Endothelial cell of umbilical vein (primary cell): ENCODE measurements at regions not wholly inside any gene's neighbourhood (a gene's known extent, or its start where the extent isn't known, plus 50 kb on each side); places are given as distances from the start of the nearest gene placed in this dataset.

Experiments
- BruUV-seq: library from RNA; stranded (reverse); fragments of 400-500 nt; replicated peaks from 2 replicates; lab custom pipeline; 2021; lab: Mats Ljungman, UMichigan
- CTCF ChIA-PET: fragments of 300-600, 350-600 bp; sonication (Branson Sonifier 250); formaldehyde crosslinking; loops from one replicate; lab custom pipeline; 2021; ENCODE audit warnings: antibody characterized with exemption, inconsistent platforms; lab: Charles Lee
- POLR2A ChIA-PET: fragments of 300-600, 350-600 bp; sonication (Branson Sonifier 250); formaldehyde crosslinking; loops from one replicate; lab custom pipeline; 2021; ENCODE audit warnings: antibody characterized with exemption, inconsistent platforms; lab: Charles Lee
- DNase-seq: peaks from one replicate; pipeline ENCODE4 v3.0.0-alpha.2; 2011; ENCODE audit warnings: low read depth, low spot score
- FAIRE-seq: peaks from 2 replicates; lab custom pipeline; 2011; peaks lifted over from hg19 to GRCh38; lab: Jason Lieb, UNC
- H2AFZ ChIP-seq: 2 replicates; pipeline ENCODE4 v1.6.0; 2012; ENCODE audit warnings: low read depth, low read length, control low read depth, inconsistent platforms
- H3K27ac ChIP-seq: 2 replicates; pipeline ENCODE4 v1.5.1; 2011; ENCODE audit warnings: low read depth, mild to moderate bottlenecking, control low read depth, low read length, moderate library complexity; ENCODE audit not compliant: insufficient read depth
- H3K27me3 ChIP-seq, 2 experiments: 2 replicates each; pipeline versions ENCODE4 v1.6.0 to v1.6.1; 2011; ENCODE audit warnings: low read length in 2 of 2, mixed read lengths in 1 of 2; ENCODE audit not compliant: control insufficient read depth in 2 of 2, insufficient read depth in 2 of 2
- H3K36me3 ChIP-seq, 2 experiments: 2 replicates in 1 of 2; 3 replicates in 1 of 2; pipeline ENCODE4 v1.5.1; 2011; ENCODE audit warnings: low read length in 2 of 2, mild to moderate bottlenecking in 1 of 2, moderate library complexity in 1 of 2; ENCODE audit not compliant: control insufficient read depth in 2 of 2, insufficient read depth in 2 of 2; ENCODE audit errors: extremely low read depth in 1 of 2
- H3K4me1 ChIP-seq: 3 replicates; pipeline ENCODE4 v1.5.1; 2011; ENCODE audit warnings: mild to moderate bottlenecking, low read length; ENCODE audit not compliant: control insufficient read depth, insufficient read depth; ENCODE audit errors: extremely low read depth
- H3K4me2 ChIP-seq: 2 replicates; pipeline ENCODE4 v1.6.1; 2011; ENCODE audit warnings: low read length, control low read depth, mixed read lengths; ENCODE audit not compliant: insufficient read depth
- H3K4me3 ChIP-seq, 3 experiments: fragments of 200-600 bp in 1 of 3; sonication (generic), shearing (Covaris generic) in 1 of 3; replicated peaks in 1 of 3; 2 replicates each; pipeline ENCODE4 v1.5.1; 2011 to 2016; ENCODE audit warnings: control low read depth in 3 of 3, low read length in 3 of 3, mild to moderate bottlenecking in 2 of 3, inconsistent platforms in 1 of 3, low read depth in 1 of 3, moderate library complexity in 1 of 3; ENCODE audit not compliant: insufficient read depth in 1 of 3
- H3K79me2 ChIP-seq: 2 replicates; pipeline ENCODE4 v1.6.0; 2012; ENCODE audit warnings: low read length, inconsistent platforms; ENCODE audit not compliant: control insufficient read depth, insufficient read depth
- H3K9ac ChIP-seq: replicated peaks from 2 replicates; pipeline ENCODE3; 2011; ENCODE audit warnings: low read length, control low read depth; ENCODE audit not compliant: insufficient read depth; ENCODE audit errors: extremely low read depth
- H3K9me1 ChIP-seq: replicated peaks from 3 replicates; pipeline ENCODE4 v1.6.0; 2011; ENCODE audit warnings: mild to moderate bottlenecking, low read length; ENCODE audit not compliant: control insufficient read depth, insufficient read depth; ENCODE audit errors: extremely low read depth
- H3K9me3 ChIP-seq: replicated peaks from 2 replicates; pipeline ENCODE4 v1.5.1; 2012; ENCODE audit warnings: low read length, inconsistent platforms; ENCODE audit not compliant: control insufficient read depth, insufficient read depth
- H4K20me1 ChIP-seq: replicated peaks from 2 replicates; pipeline ENCODE3; 2011; ENCODE audit warnings: mild to moderate bottlenecking, low read length; ENCODE audit not compliant: control insufficient read depth, insufficient read depth; ENCODE audit errors: extremely low read depth
- EZH2 ChIP-seq: IDR thresholded peaks from 2 replicates; pipeline ENCODE4 v1.6.1; 2012; ENCODE audit warnings: borderline replicate concordance, low read depth, mild to moderate bottlenecking, moderate library complexity, low read length, inconsistent platforms; ENCODE audit not compliant: severe bottlenecking
- FOS ChIP-seq: IDR thresholded peaks from 2 replicates; pipeline ENCODE4 v1.6.1; 2011; ENCODE audit warnings: mild to moderate bottlenecking, low read length, moderate library complexity, borderline replicate concordance; ENCODE audit not compliant: insufficient read depth
- GATA2 ChIP-seq: IDR thresholded peaks from 2 replicates; pipeline ENCODE4 v1.7.0; 2011; ENCODE audit warnings: low read depth, mild to moderate bottlenecking, moderate library complexity, mixed read lengths, low read length; ENCODE audit not compliant: insufficient read length, insufficient read depth
- JUN ChIP-seq: IDR thresholded peaks from 2 replicates; pipeline ENCODE4 v1.6.1; 2011; ENCODE audit warnings: borderline replicate concordance, low read depth; ENCODE audit not compliant: insufficient read length, insufficient read depth
- MAX ChIP-seq: IDR thresholded peaks from 2 replicates; pipeline ENCODE4 v1.6.1; 2011; ENCODE audit not compliant: insufficient read depth, insufficient read length
- MYC ChIP-seq: IDR thresholded peaks from one replicate; pipeline ENCODE4 v1.6.1; 2011; ENCODE audit warnings: mild to moderate bottlenecking, low read depth, low read length
- POLR2A ChIP-seq: IDR thresholded peaks from 2 replicates; pipeline ENCODE4 v1.6.1; 2012; ENCODE audit warnings: low read depth, mild to moderate bottlenecking, control low read depth, low read length
- POLR2AphosphoS5 ChIP-seq: IDR thresholded peaks from 2 replicates; pipeline ENCODE4 v1.6.1; 2012; ENCODE audit warnings: low read depth, mild to moderate bottlenecking, control low read depth, low read length, moderate library complexity; ENCODE audit not compliant: insufficient read depth
- dilution Hi-C: fragments of 300-500 bp; cut with MboI; formaldehyde crosslinking; loops from one replicate; pipeline ENCODE4 v1.15.0; 2019; ENCODE audit warnings: low sequenced_read_pairs; ENCODE audit not compliant: extremely low pct_ligation_motif_present
- intact Hi-C: fragments of 100-400 bp; cut with micrococcal nuclease; formaldehyde crosslinking; loops from one replicate; pipeline ENCODE4 v1.10.0; 2022
- TF ChIP-seq, protein P1 (sequence below), 2 donors: IDR thresholded peaks; 1 replicate in 1 of 2; 2 replicates in 1 of 2; pipeline ENCODE4 v1.5.1; 2011; ENCODE audit warnings: low read length in 2 of 2, mild to moderate bottlenecking in 2 of 2, moderate library complexity in 2 of 2, control low read depth in 1 of 2, inconsistent platforms in 1 of 2, low read depth in 1 of 2; ENCODE audit not compliant: insufficient read depth in 1 of 2; ENCODE audit errors: extremely low read depth in 1 of 2

GRCh38 chr4:23061431-23061830 lies 368.7 kb downstream of the GBA3 start:
- no TSS peak for BruUV-seq
- H3K9ac ChIP-seq: no peak overlapping the region
- no peak for TF ChIP-seq JUN
- no peak for TF ChIP-seq GATA2
- TF ChIP-seq MAX: no peak
- no peak for TF ChIP-seq MYC
- TF ChIP-seq FOS: no peak
- no peak for TF ChIP-seq POLR2A
- TF ChIP-seq POLR2AphosphoS5: no peak
- no peak overlapping the region for H3K27ac ChIP-seq
- no peak for FAIRE-seq
- H3K4me3 ChIP-seq: no peak overlapping the region
- H3K4me2 ChIP-seq: no peak overlapping the region
- ChIA-PET POLR2A (no interaction called here), CTCF (no interaction called here)
- no peaks in the 10 kb centered on the region for H3K4me1 ChIP-seq
- no peaks in the 10 kb centered on the region for H3K79me2 ChIP-seq
- intact Hi-C loops (no loop called here), dilution Hi-C loops (no loop called here)
- no peak overlapping the region for H2AFZ ChIP-seq
- peaks cover 7% of the 10 kb centered on the region for H3K9me3 ChIP-seq
- H3K36me3 ChIP-seq: no peaks in the 10 kb centered on the region
- no peak for DNase-seq
- no peaks in the 10 kb centered on the region for H4K20me1 ChIP-seq
- H3K27me3 ChIP-seq: no peaks in the 10 kb centered on the region
- no peaks in the 10 kb centered on the region for H3K9me1 ChIP-seq

DNA sequence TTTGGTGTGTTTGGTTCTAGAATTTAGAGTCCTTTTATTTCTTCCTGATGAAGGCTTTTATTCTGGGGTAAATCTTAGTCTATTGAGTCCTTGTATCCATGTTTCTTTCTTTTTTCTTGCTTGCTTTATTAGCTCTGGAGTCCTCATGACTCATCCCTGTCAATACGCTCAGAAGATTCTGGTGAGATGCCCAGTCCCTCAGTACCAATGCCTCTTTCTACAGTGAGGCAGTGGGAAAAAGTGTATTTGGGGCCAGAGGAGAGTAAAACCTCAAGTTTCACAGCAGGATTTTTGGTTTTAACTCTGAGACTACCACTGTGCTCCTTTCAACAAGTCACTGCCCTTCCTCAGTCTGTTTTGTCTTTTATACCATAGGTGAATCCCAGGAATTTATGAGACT lies 368.0 kb downstream of the GBA3 start:
- Histone ChIP-seq H3K79me2 (no peaks in the 10 kb centered on the region), H3K9me1 (no peaks in the 10 kb centered on the region), H3K4me1 (no peaks in the 10 kb centered on the region), H3K9ac (no peak overlapping the region), H3K9me3 (peaks cover 7% of the 10 kb centered on the region), H3K4me2 (no peak overlapping the region), H4K20me1 (no peaks in the 10 kb centered on the region), H3K27me3 (no peaks in the 10 kb centered on the region), H2AFZ (no peak overlapping the region), H3K27ac (no peak overlapping the region), H3K36me3 (no peaks in the 10 kb centered on the region), H3K4me3 (no peak overlapping the region)
- intact Hi-C loops (no loop called here), dilution Hi-C loops (no loop called here)
- TF ChIP-seq POLR2AphosphoS5 (no peak), MYC (no peak), GATA2 (no peak), POLR2A (no peak), MAX (no peak), EZH2 (no peak), JUN (no peak), FOS (no peak)
- TF ChIP-seq, protein P1, sequence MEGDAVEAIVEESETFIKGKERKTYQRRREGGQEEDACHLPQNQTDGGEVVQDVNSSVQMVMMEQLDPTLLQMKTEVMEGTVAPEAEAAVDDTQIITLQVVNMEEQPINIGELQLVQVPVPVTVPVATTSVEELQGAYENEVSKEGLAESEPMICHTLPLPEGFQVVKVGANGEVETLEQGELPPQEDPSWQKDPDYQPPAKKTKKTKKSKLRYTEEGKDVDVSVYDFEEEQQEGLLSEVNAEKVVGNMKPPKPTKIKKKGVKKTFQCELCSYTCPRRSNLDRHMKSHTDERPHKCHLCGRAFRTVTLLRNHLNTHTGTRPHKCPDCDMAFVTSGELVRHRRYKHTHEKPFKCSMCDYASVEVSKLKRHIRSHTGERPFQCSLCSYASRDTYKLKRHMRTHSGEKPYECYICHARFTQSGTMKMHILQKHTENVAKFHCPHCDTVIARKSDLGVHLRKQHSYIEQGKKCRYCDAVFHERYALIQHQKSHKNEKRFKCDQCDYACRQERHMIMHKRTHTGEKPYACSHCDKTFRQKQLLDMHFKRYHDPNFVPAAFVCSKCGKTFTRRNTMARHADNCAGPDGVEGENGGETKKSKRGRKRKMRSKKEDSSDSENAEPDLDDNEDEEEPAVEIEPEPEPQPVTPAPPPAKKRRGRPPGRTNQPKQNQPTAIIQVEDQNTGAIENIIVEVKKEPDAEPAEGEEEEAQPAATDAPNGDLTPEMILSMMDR (IDR thresholded peaks at IDR 0.05; ENCODE audit: extremely low read depth in 1 of 2, insufficient read depth in 1 of 2, low read depth in 1 of 2, low read length in 2 of 2): no peak
- POLR2A ChIA-PET: no interaction called here
- CTCF ChIA-PET: no interaction called here
- no TSS peak for BruUV-seq
- FAIRE-seq: no peak
- DNase-seq: no peak
